ENCODE measurements at regions not wholly inside any gene's neighbourhood (a gene's known extent, or its start where the extent isn't known, plus 50 kb on each side); places are given as distances from the start of the nearest gene placed in this dataset.

DNA sequence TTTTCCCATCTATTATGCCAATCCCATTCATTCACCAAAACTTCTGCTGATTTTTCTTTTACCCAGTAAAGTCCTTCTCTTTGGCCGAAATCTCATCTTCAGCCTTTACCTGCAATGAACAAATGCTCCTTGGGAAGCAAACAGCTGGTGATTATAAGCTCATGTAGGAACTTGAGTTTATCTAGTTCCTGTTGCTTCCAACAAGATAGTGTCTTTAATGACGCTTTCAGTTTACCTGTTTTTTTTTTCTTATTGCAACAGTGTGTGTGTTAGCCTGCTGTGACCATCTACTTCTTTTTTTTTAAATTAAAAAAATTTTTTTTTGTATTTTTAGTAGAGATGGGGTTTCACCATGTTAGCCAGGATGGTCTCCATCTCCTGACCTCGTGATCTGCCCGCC lies 156.0 kb downstream of the CD47 start:
- TF ChIP-seq, protein P1, sequence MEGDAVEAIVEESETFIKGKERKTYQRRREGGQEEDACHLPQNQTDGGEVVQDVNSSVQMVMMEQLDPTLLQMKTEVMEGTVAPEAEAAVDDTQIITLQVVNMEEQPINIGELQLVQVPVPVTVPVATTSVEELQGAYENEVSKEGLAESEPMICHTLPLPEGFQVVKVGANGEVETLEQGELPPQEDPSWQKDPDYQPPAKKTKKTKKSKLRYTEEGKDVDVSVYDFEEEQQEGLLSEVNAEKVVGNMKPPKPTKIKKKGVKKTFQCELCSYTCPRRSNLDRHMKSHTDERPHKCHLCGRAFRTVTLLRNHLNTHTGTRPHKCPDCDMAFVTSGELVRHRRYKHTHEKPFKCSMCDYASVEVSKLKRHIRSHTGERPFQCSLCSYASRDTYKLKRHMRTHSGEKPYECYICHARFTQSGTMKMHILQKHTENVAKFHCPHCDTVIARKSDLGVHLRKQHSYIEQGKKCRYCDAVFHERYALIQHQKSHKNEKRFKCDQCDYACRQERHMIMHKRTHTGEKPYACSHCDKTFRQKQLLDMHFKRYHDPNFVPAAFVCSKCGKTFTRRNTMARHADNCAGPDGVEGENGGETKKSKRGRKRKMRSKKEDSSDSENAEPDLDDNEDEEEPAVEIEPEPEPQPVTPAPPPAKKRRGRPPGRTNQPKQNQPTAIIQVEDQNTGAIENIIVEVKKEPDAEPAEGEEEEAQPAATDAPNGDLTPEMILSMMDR (IDR thresholded peaks at IDR 0.05) = no peak
- no peak for TF ChIP-seq POLR2A (IDR thresholded peaks at IDR 0.05)

Data from lower leg skin (tissue), 3 donors.